Activated CD4-positive, alpha-beta T cell treated with anti-CD3 and anti-CD28 coated beads, Interleukin-2, amount 50 U/mL, for 24 hours (primary cell): ENCODE measurements at regions not wholly inside any gene's neighbourhood (a gene's known extent, or its start where the extent isn't known, plus 50 kb on each side); places are given as distances from the start of the nearest gene placed in this dataset.
"Not testable (repeated sequence)": the region's sequence is repeated elsewhere in the genome, so short reads cannot be mapped to it uniquely, and the experiment has no call there.

Source experiments
- DNase-seq, 2 donors: peaks; one replicate each; pipeline ENCODE4 v3.0.0-alpha.2; 2020; ENCODE audit warnings: low read depth in 1 of 2, low spot score in 1 of 2

- no peak for DNase-seq
Observed at GRCh38 chr2:215554689-215555498, 119.0 kb upstream of the FN1 start.

DNA sequence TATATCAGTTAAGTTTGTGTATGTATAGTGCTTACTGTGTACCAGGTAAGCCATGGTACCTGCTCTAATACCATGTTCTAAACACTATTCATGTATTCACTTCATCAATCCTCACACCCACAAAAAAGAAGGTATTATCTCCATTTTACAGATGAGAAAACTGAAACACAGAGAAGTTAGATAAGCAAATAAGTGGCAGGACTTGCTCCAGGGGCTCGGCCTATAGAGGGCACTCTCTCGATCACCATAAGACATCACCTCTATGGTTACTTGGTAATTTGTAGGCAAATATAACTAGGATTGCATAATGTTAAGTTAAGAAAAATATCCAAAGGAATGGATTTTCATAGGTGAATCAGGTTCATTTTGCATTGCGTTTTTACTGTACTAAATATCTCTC, 118.1 kb upstream of the FN1 start:
- no peak for DNase-seq

DNA sequence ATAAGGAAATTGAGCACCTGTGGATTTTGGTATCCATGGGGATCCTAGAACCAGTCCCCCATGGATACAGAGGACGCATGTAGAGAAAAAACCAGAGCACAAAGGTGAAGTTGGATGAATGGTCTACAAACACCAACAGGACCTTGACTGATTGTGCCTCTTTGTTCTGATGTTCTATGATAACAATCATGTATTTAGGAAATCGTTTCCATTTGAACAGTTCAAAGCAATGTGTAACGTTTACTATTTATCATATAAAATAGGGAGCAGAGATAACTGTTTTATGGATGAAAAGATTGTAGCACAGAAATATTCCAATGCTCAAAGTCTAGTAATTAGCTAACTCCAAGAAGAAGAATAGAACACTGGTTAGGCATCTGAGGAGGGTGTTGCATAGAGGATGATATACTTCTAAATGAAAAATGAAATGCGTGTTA, 116.3 kb upstream of the FN1 start:
- no peak for DNase-seq

DNA sequence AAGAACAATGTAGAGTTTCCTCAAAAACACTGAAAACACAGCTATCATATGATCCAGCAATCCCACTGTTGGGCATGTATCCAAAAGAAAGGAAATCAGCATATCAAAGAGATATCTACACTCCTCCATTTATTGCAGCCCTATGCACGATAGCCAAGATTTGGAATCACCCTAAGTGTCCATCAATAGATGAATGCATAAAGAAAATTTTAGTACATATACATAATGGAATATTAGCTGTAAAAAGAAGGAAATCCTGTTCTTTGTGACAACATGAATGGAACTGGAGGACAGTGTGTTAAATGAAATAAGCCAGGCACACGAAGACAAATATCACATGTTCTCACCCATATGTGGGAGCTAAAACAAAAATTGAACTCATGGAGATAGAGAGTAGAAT, 114.5 kb upstream of the FN1 start:
- no peak for DNase-seq

- no peak for DNase-seq
Observed at GRCh38 chr2:215548714-215549113, 112.8 kb upstream of the FN1 start.

- no peak for DNase-seq
Observed at GRCh38 chr2:215542690-215543089, 106.8 kb upstream of the FN1 start.

DNA sequence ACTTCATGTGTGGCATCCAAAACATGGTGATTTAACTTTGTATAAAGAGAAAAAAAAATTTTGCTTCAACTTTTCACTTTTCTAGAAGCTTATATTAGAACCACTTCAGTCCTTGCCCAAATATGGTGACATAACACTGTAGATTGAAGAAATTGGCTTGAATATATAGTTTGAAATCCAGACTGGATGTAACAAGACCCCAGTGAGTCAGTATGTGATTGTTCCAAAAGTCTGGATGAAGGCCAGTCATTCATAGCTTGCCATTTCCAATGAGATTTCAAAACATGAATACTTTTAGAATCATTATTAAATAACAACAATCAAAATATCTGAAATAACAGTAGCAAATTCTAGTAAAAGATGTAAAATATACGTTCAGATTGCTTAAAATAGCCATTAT, 104.8 kb upstream of the FN1 start:
- no peak for DNase-seq

DNA sequence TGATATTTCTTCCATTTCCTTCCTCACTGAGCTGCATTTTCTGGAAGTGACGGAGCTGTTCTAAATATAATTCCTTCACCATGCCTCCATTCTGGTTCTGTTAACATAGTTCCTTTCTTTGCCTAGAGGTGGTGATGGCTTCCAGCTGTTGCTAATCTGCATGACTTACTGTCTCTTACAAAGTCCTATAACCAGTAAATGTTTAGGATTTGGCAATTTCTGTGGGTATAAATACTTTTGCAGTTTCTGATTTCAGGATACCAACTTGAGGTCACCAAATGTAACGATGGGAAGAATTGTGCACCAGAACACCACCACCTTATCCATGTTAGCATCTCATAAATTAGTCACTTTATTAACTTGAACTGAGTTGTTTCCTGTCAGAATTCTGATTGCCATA, 101.7 kb upstream of the FN1 start:
- DNase-seq: no peak

GRCh38 chr2:215536510-215536909, 100.6 kb upstream of the FN1 start:
- DNase-seq: no peak

DNA sequence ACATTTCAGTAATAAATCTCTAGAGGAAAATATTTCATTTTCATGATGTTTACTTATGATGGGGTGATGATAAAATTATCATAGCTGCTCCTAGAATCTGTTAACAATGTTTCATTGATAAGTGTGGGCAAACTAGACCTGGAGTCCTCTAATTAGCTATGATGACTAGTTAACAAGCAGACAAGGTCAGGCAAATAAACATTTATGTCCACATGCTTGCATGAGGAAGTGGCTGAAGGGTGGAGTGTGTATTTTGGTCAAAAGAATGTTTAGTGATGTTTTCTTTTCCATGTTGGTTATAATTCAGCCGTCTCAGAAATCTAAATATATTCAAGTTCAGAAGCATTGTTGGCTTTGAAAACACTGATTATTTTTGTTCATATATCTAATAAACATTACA, 99.9 kb upstream of the FN1 start:
- no peak for DNase-seq

GRCh38 chr2:215535125-215535668, 99.3 kb upstream of the FN1 start:
- no peak for DNase-seq

DNA sequence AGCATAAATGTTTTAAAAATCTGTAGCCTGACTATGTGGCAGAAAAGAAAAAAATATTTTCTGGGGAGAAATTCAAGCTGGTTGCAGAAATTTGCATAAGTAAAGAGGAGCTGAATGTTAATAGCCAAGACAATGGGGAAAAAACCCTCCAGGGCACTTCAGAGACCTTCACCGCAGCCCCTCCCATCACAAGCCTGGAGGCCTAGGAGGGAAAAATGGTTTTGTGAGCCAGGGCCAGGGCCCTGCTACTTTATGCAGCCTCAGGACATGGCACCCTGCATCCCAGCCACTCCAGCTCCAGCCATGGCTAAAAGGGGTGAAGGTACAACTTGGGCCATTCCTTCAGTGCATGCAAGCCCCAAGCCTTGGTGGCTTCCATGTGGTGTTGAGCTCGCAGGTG, 97.8 kb upstream of the FN1 start:
- not testable (repeated sequence) for DNase-seq

DNA sequence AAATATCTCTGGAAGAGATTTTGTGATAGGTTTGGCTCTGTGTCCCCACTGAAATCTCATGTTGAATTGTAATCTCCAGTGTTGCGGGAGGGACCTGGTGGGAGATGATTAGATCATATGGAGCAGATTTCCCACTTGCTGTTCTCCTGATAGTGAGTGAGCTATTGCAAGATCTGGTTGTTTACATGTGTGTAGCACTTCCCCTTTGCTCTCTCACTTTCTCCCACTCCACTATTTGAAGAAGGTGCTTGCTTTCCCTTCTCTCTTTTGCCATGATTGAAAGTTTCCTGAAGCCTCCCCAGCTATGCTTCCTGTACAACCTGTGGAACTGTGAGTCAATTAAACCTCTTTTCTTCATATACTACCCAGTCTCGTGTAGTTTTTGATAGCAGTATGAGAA, 97.0 kb upstream of the FN1 start:
- DNase-seq: no peak

DNA sequence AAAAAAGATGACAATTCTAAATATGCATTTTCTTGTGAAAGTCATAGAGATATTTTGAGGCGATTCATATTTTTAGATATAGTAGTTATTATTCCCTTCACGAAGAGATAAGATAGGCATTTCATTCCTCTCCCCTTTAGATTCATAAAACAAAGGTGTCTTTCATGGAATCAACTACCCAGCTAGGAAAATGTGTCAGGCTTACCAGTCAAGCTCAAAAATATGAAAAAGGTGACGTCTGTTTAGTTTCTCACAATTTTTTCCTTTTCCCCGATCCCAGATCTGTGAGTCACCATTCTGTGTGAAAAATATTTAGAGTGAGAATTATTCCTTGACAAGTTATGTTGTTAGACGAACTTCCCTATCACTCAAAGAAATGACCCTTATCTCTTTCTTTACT, 95.4 kb upstream of the FN1 start:
- DNase-seq: no peak

- no peak for DNase-seq
Observed at GRCh38 chr2:215530191-215530968, 94.5 kb upstream of the FN1 start.

- DNase-seq: no peak
Observed at GRCh38 chr2:215529271-215529670, 93.4 kb upstream of the FN1 start.

- DNase-seq: no peak
Observed at GRCh38 chr2:215528555-215528954, 92.7 kb upstream of the FN1 start.

DNA sequence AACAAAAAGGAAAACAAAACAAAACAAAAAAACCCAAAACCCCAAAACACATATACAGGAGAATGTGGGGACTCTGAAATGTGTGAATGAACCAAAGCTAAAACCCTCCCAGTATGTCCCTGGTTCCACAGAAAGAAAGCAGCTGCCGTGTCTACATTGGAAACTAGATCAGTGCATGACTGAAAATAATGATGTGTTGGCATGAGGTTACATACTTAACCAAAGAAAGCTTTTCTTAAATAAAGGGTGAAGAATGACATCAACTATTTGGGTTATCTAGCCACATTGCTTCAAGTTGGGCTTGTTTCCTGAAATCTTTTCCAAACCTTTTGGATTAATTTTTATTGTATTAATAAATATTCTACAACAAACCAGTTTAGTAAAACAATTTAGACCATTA, 91.9 kb upstream of the FN1 start:
- no peak for DNase-seq

GRCh38 chr2:215526341-215526740, 90.5 kb upstream of the FN1 start:
- no peak for DNase-seq

DNA sequence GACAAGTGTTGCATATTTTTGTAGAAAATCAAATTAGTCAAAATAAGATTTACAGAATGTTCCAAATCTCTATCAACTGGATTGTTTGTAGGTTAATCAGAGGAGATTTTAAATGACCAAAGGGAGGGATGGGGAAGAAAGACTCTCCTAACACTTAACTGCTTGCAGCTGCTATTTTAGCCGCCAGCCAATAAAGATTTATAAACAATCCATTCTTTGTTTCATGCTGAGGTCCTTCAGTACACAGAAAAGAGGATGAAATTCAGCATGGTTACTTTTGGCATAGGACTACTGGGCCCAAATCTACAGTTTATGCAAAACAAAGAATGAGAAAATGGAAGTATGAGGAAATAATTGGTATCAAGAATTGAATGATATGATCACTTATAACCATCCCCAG, 86.4 kb upstream of the FN1 start:
- DNase-seq: no peak

DNA sequence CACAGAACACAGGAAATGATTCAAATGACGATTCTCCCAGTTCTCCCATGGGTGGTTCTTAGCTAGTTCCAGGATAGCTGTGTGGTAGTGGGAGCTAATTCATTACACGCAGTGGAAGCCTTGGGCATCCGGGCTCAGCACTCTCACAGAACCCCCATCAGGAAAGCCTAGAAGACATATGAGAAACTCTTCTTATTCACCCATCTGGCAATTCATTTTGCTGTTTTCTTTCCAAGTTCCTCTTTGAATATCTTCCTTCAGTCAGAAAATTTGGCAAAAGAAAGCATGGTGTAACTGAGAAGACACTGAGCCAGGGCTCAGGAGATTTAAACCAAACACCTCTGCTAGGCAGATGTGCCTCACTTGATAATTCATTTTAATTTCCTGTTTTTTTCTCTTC, 85.2 kb upstream of the FN1 start:
- no peak for DNase-seq

- DNase-seq: no peak
Observed at GRCh38 chr2:215517391-215517790, 81.5 kb upstream of the FN1 start.
